K562 (cell line): ENCODE measurements at regions not wholly inside any gene's neighbourhood (a gene's known extent, or its start where the extent isn't known, plus 50 kb on each side); places are given as distances from the start of the nearest gene placed in this dataset.

Experiments
- ATAC-seq: fragments of 200-7000 bp; cut with Tn5 transposase; 3 replicates; pipeline ENCODE4 v1.9.1; 2020; ENCODE audit warnings: moderate library complexity
- BruUV-seq: library from RNA; stranded (reverse); fragments of 400-500 nt; replicated peaks from 2 replicates; lab custom pipeline; 2021; lab: Mats Ljungman, UMichigan
- CTCF ChIA-PET: fragments of 300-600 bp; formaldehyde crosslinking; extraction: SDS; loops from one replicate; lab custom pipeline; 2021; ENCODE audit warnings: low intra/inter-chr PET ratio; lab: Yijun Ruan, JAX
- POLR2A ChIA-PET: fragments of 300-600, 350-650 bp; sonication (Branson Sonifier 250); formaldehyde crosslinking; extraction: SDS; loops from one replicate; lab custom pipeline; 2021; ENCODE audit warnings: antibody characterized with exemption, inconsistent platforms; lab: Yijun Ruan, JAX
- DNase-seq, 4 experiments: peaks; one replicate each; pipeline versions ENCODE4 v3.0.0 to v3.0.0-alpha.2; 2011 to 2018; ENCODE audit warnings: low spot score in 3 of 4, mixed read lengths in 3 of 4; ENCODE audit errors: extremely low read depth in 1 of 4
- FAIRE-seq: peaks from 2 replicates; lab custom pipeline; 2011; peaks lifted over from hg19 to GRCh38; lab: Jason Lieb, UNC
- H2AFZ ChIP-seq: 2 replicates; pipeline ENCODE4 v1.6.0; 2011; ENCODE audit warnings: low read depth, low read length, control low read depth, inconsistent platforms
- H3K27ac ChIP-seq: fragments of 200-600 bp; 3 replicates; pipeline ENCODE4 v1.8.0; 2011; ENCODE audit warnings: low read depth, mild to moderate bottlenecking, control low read depth, inconsistent platforms, low read length, moderate library complexity, mixed read lengths; ENCODE audit errors: extremely low read depth
- H3K27me3 ChIP-seq, 2 experiments: fragments of 300-600 bp in 1 of 2; 2 replicates in 1 of 2; 3 replicates in 1 of 2; pipeline versions ENCODE4 v1.6.0 to v1.8.0; 2011; ENCODE audit warnings: inconsistent platforms in 2 of 2, low read length in 2 of 2, mild to moderate bottlenecking in 1 of 2, mixed read lengths in 1 of 2, moderate library complexity in 1 of 2; ENCODE audit not compliant: control insufficient read depth in 2 of 2, insufficient read depth in 2 of 2
- H3K36me3 ChIP-seq: fragments of 300-600 bp; 3 replicates; pipeline ENCODE4 v1.8.0; 2011; ENCODE audit warnings: mild to moderate bottlenecking, low read length, inconsistent platforms; ENCODE audit not compliant: control insufficient read depth, insufficient read depth
- H3K4me1 ChIP-seq, 2 experiments: fragments of 200-600 bp in 1 of 2; replicated peaks in 1 of 2; 2 replicates in 1 of 2; 3 replicates in 1 of 2; pipeline versions ENCODE4 v1.5.1 to v1.8.0; 2011; ENCODE audit warnings: inconsistent platforms in 2 of 2, low read length in 2 of 2, mild to moderate bottlenecking in 1 of 2, mixed read lengths in 1 of 2, moderate library complexity in 1 of 2; ENCODE audit not compliant: control insufficient read depth in 2 of 2, insufficient read depth in 2 of 2
- H3K4me2 ChIP-seq: 2 replicates; pipeline ENCODE4 v1.6.1; 2011; ENCODE audit warnings: low read length, control low read depth, inconsistent platforms, mixed read lengths; ENCODE audit not compliant: insufficient read depth
- H3K4me3 ChIP-seq: fragments of 200-600 bp; sonication (generic), shearing (Covaris generic); 2 replicates; pipeline ENCODE4 v1.5.1; 2016; ENCODE audit warnings: control low read depth, inconsistent platforms
- H3K79me2 ChIP-seq: fragments of 200-600 bp; 3 replicates; pipeline ENCODE4 v1.8.0; 2011; ENCODE audit warnings: low read length, inconsistent platforms; ENCODE audit not compliant: control insufficient read depth, insufficient read depth
- H3K9ac ChIP-seq, 2 experiments: 2 replicates each; pipeline versions ENCODE4 v1.6.0 to v1.6.1; 2011; ENCODE audit warnings: low read depth in 2 of 2, low read length in 2 of 2, control low read depth in 1 of 2, inconsistent platforms in 1 of 2, mild to moderate bottlenecking in 1 of 2, mixed read lengths in 1 of 2; ENCODE audit not compliant: insufficient read depth in 1 of 2
- H3K9me1 ChIP-seq: one replicate; pipeline ENCODE4 v1.6.0; 2011; ENCODE audit warnings: inconsistent platforms, mild to moderate bottlenecking, low read length, moderate library complexity; ENCODE audit not compliant: control insufficient read depth, insufficient read depth
- H3K9me3 ChIP-seq: replicated peaks from 2 replicates; pipeline ENCODE4 v1.5.1; 2011; ENCODE audit warnings: low read depth, low read length, inconsistent platforms; ENCODE audit not compliant: control insufficient read depth, insufficient read depth
- H4K20me1 ChIP-seq: replicated peaks from 2 replicates; pipeline ENCODE4 v1.6.1; 2011; ENCODE audit warnings: low read length, inconsistent platforms, mixed read lengths; ENCODE audit not compliant: control insufficient read depth, insufficient read depth
- BCLAF1 ChIP-seq, 2 experiments: fragments of 450-650 bp in 1 of 2; IDR thresholded peaks; 2 replicates each; pipeline ENCODE4 v1.6.1; 2011 to 2017; ENCODE audit warnings: low read depth in 2 of 2, antibody characterized with exemption in 1 of 2, borderline replicate concordance in 1 of 2, low read length in 1 of 2, mild to moderate bottlenecking in 1 of 2, mixed read lengths in 1 of 2; ENCODE audit not compliant: control insufficient read depth in 1 of 2
- CHAMP1 ChIP-seq: fragments of 450-650 bp; IDR thresholded peaks from 2 replicates; pipeline ENCODE4 v1.6.1; 2016; ENCODE audit warnings: mild to moderate bottlenecking
- GTF2F1 ChIP-seq: IDR thresholded peaks from 2 replicates; pipeline ENCODE4 v1.6.1; 2011; ENCODE audit warnings: low read depth, low read length, improper control_type of control experiment
- HNRNPH1 ChIP-seq: fragments of 200-400 bp; formaldehyde crosslinking; optimal IDR thresholded peaks from 2 replicates; pipeline ENCODE3; 2017; ENCODE audit warnings: low read depth, mild to moderate bottlenecking, low read length, moderate library complexity
- JUNB ChIP-seq: fragments of 450-650 bp; formaldehyde crosslinking; conservative IDR thresholded peaks from 2 replicates; pipeline ENCODE4 v1.4.0; 2020; ENCODE audit warnings: mild to moderate bottlenecking
- KAT7 ChIP-seq: sonication (generic); formaldehyde crosslinking; IDR thresholded peaks from 2 replicates; pipeline ENCODE4 v1.8.0; 2022; ENCODE audit warnings: missing genetic modification reagents, mild to moderate bottlenecking, borderline replicate concordance
- MBD2 ChIP-seq: sonication (generic); IDR thresholded peaks from 2 replicates; pipeline ENCODE4 v1.6.1; 2016; ENCODE audit warnings: low read depth, borderline replicate concordance
- MCM2 ChIP-seq: fragments of 450-650 bp; IDR thresholded peaks from 2 replicates; pipeline ENCODE4 v1.6.1; 2017; ENCODE audit warnings: low read depth, mild to moderate bottlenecking
- TSC22D4 ChIP-seq: fragments of 450-650 bp; IDR thresholded peaks from 2 replicates; pipeline ENCODE4 v1.6.1; 2016; ENCODE audit warnings: missing genetic modification characterization, missing biosample characterization, control low read depth
- WGBS: fragments of 100-300 bp; shearing (Covaris generic); methylation state at CpG from one replicate; pipeline ENCODE4 v1.1.6; 2016; ENCODE audit warnings: low coverage, mixed read lengths; ENCODE audit not compliant: insufficient coverage; ENCODE audit errors: missing lambda C conversion rate; 5-methylcytosine and 5-hydroxymethylcytosine counted together
- in situ Hi-C: fragments of 300-500 bp; cut with MboI; formaldehyde crosslinking; loops from 4 replicates; pipeline ENCODE4 v1.15.0; 2018; ENCODE audit warnings: inconsistent platforms, mixed read lengths
- intact Hi-C: fragments of 100-400 bp; cut with micrococcal nuclease; formaldehyde crosslinking; loops from 2 replicates; pipeline ENCODE4 v1.14.2; 2022

DNA sequence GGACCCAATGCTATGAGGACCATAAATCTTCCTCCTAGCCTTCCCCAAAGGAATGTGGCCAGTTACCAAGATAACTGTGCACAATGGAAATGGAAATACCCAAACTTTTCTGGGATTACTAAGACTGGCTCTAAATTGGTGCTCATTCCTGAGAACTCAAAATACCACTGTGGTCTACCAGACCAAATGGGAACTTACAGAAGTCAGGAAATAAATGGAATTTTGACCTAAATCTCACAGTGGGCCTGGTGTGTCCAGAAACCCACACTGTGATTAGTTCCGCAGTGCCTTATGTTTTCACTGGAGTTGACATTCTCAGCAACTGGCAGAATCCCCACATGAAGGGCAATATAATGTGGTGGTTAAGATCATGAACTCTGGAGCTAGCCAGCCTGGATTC, 99.4 kb upstream of the ZC3H12C start:
- TF ChIP-seq MCM2 (no peak), GTF2F1 (no peak), HNRNPH1 (no peak), CHAMP1 (no peak), BCLAF1 (IDR thresholded peaks at IDR 0.05; ENCODE audit: borderline replicate concordance in 1 of 2, control insufficient read depth in 1 of 2, low read depth in 2 of 2, low read length in 1 of 2) (no peak), TSC22D4 (tag) (no peak), MBD2 (no peak), KAT7 (no peak), JUNB (no peak)
- TF ChIP-seq, all 486 proteins: peak for 0
- no peak overlapping the region for H3K4me3 ChIP-seq
- H2AFZ ChIP-seq: no peak overlapping the region
- WGBS: 79% methylated on average over 1 of the region's 1 CpG
- no peaks in the 10 kb centered on the region for H3K9me3 ChIP-seq
- BruUV-seq: no TSS peak
- no peaks in the 10 kb centered on the region for H3K4me1 ChIP-seq
- H3K27ac ChIP-seq: no peak overlapping the region
- no peaks in the 10 kb centered on the region for H4K20me1 ChIP-seq
- ChIA-PET POLR2A (no interaction called here), CTCF (no interaction called here)
- H3K36me3 ChIP-seq: no peaks in the 10 kb centered on the region
- no peaks in the 10 kb centered on the region for H3K9me1 ChIP-seq
- no peak for FAIRE-seq
- H3K4me2 ChIP-seq: no peak overlapping the region
- in situ Hi-C loops: no loop called here
- DNase-seq: no peak
- no peak for ATAC-seq
- no peaks in the 10 kb centered on the region for H3K27me3 ChIP-seq
- H3K9ac ChIP-seq: no peak overlapping the region
- H3K79me2 ChIP-seq: no peaks in the 10 kb centered on the region
- intact Hi-C loops: loop anchor here (5.0 kb wide), 1 partner anchor 46 kb away; no protein-coding TSS in a partner anchor
